ENCODE measurements at regions not wholly inside any gene's neighbourhood (a gene's known extent, or its start where the extent isn't known, plus 50 kb on each side); places are given as distances from the start of the nearest gene placed in this dataset.

- TF ChIP-seq CTCF (IDR thresholded peaks at IDR 0.05), result no peak
- no peak for TF ChIP-seq ZFX (IDR thresholded peaks at IDR 0.05; ENCODE audit: borderline replicate concordance)
Measured at GRCh38 chr2:15793978-15794377, 146.4 kb upstream of the MYCN start.

Measured in 22Rv1 (cell line).